OCI-LY1 (cell line): ENCODE measurements at regions not wholly inside any gene's neighbourhood (a gene's known extent, or its start where the extent isn't known, plus 50 kb on each side); places are given as distances from the start of the nearest gene placed in this dataset.

Source experiments
- EZH2 ChIP-seq: fragments of 200-600 bp; sonication (generic), shearing (Covaris generic); IDR thresholded peaks from 2 replicates; pipeline ENCODE4 v1.8.0; 2017; ENCODE audit warnings: borderline replicate concordance, mixed run types, mild to moderate bottlenecking, antibody characterized with exemption, low read length, moderate library complexity, mixed read lengths
- TF ChIP-seq, protein P1 (sequence below): fragments of 200-600 bp; sonication (generic), shearing (Covaris generic); IDR thresholded peaks from 2 replicates; pipeline ENCODE4 v1.5.1; 2017; ENCODE audit warnings: mild to moderate bottlenecking, antibody characterized with exemption, low read length, moderate library complexity, mixed read lengths

DNA sequence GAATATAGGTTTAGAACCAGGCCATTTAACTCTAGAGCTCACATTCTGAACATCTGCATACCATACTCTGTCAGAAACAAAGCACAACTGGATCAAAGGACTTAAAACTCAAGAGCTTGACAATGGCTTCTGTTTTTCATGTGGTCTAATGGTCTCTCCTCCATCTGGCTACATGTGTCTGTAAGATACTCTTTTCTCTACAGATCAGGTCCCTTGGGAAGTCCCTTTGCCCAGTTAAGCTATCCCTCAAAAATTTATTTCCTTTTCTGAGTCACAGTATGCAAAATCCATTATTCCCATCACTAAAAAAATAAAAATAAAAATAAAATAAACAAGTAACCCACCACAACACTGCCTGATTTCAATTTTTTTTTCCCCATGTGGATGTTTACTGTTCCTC, 357.0 kb upstream of the PRMT6 start:
- TF ChIP-seq, protein P1, sequence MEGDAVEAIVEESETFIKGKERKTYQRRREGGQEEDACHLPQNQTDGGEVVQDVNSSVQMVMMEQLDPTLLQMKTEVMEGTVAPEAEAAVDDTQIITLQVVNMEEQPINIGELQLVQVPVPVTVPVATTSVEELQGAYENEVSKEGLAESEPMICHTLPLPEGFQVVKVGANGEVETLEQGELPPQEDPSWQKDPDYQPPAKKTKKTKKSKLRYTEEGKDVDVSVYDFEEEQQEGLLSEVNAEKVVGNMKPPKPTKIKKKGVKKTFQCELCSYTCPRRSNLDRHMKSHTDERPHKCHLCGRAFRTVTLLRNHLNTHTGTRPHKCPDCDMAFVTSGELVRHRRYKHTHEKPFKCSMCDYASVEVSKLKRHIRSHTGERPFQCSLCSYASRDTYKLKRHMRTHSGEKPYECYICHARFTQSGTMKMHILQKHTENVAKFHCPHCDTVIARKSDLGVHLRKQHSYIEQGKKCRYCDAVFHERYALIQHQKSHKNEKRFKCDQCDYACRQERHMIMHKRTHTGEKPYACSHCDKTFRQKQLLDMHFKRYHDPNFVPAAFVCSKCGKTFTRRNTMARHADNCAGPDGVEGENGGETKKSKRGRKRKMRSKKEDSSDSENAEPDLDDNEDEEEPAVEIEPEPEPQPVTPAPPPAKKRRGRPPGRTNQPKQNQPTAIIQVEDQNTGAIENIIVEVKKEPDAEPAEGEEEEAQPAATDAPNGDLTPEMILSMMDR = no peak
- TF ChIP-seq EZH2 = no peak
